H9 (cell line): ENCODE measurements at regions not wholly inside any gene's neighbourhood (a gene's known extent, or its start where the extent isn't known, plus 50 kb on each side); places are given as distances from the start of the nearest gene placed in this dataset.

Experiments
- DNase-seq: peaks from one replicate; pipeline ENCODE4 v3.0.0-alpha.2; 2017
- H2AFZ ChIP-seq: one replicate; pipeline ENCODE4 v1.6.1; 2013; ENCODE audit warnings: mild to moderate bottlenecking, low read length, control low read depth, moderate library complexity
- H2AK5ac ChIP-seq: 2 replicates; pipeline ENCODE4 v1.6.1; 2013; ENCODE audit warnings: low read length, control low read depth, mixed read lengths; ENCODE audit not compliant: insufficient read length
- H2BK120ac ChIP-seq: one replicate; pipeline ENCODE4 v1.6.1; 2013; ENCODE audit warnings: low read depth, mild to moderate bottlenecking, low read length, control low read depth, inconsistent platforms; ENCODE audit not compliant: poor library complexity, severe bottlenecking
- H2BK12ac ChIP-seq: 2 replicates; pipeline ENCODE4 v1.6.1; 2013; ENCODE audit warnings: low read length, control low read depth, mixed read lengths, low read depth; ENCODE audit not compliant: insufficient read length
- H2BK15ac ChIP-seq: 2 replicates; pipeline ENCODE4 v1.6.1; 2013; ENCODE audit warnings: low read depth, low read length, control low read depth
- H2BK20ac ChIP-seq: one replicate; pipeline ENCODE4 v1.6.1; 2013; ENCODE audit warnings: low read depth, mild to moderate bottlenecking, low read length, control low read depth, inconsistent platforms; ENCODE audit not compliant: poor library complexity, severe bottlenecking
- H2BK5ac ChIP-seq: 2 replicates; pipeline ENCODE4 v1.6.1; 2013; ENCODE audit warnings: low read length, control low read depth, mixed read lengths; ENCODE audit not compliant: insufficient read length
- H3K14ac ChIP-seq: 2 replicates; pipeline ENCODE4 v1.6.1; 2013; ENCODE audit warnings: low read length, control low read depth; ENCODE audit not compliant: insufficient read depth
- H3K18ac ChIP-seq: 2 replicates; pipeline ENCODE4 v1.6.1; 2013; ENCODE audit warnings: low read depth, mild to moderate bottlenecking, mixed read lengths, low read length, control low read depth; ENCODE audit not compliant: insufficient read length
- H3K23ac ChIP-seq: 2 replicates; pipeline ENCODE4 v1.6.1; 2013; ENCODE audit warnings: low read length, control low read depth, mixed read lengths, low read depth; ENCODE audit not compliant: insufficient read length
- H3K23me2 ChIP-seq: 2 replicates; pipeline ENCODE4 v1.6.1; 2013; ENCODE audit warnings: low read depth, mild to moderate bottlenecking, mixed read lengths, low read length, control low read depth; ENCODE audit not compliant: insufficient read length, poor library complexity, severe bottlenecking
- H3K27ac ChIP-seq: 2 replicates; pipeline ENCODE4 v1.5.1; 2013; ENCODE audit warnings: low read length, control low read depth, mixed read lengths, low read depth; ENCODE audit not compliant: insufficient read length
- H3K27me3 ChIP-seq: 2 replicates; pipeline ENCODE4 v1.6.1; 2013; ENCODE audit warnings: low read length, control low read depth, inconsistent platforms; ENCODE audit not compliant: insufficient read depth
- H3K4ac ChIP-seq: 2 replicates; pipeline ENCODE4 v1.6.1; 2013; ENCODE audit warnings: low read depth, mild to moderate bottlenecking, control low read depth, inconsistent platforms, low read length, moderate library complexity
- H3K4me1 ChIP-seq: 2 replicates; pipeline ENCODE4 v1.6.1; 2013; ENCODE audit warnings: low read length, control low read depth, inconsistent platforms; ENCODE audit not compliant: insufficient read depth
- H3K4me2 ChIP-seq: 2 replicates; pipeline ENCODE4 v1.6.1; 2013; ENCODE audit warnings: low read length, control low read depth, mixed read lengths; ENCODE audit not compliant: insufficient read length, insufficient read depth
- H3K56ac ChIP-seq: 2 replicates; pipeline ENCODE4 v1.6.1; 2013; ENCODE audit warnings: low read depth, mild to moderate bottlenecking, mixed read lengths, low read length, control low read depth; ENCODE audit not compliant: insufficient read length
- H3K79me1 ChIP-seq: 2 replicates; pipeline ENCODE4 v1.6.1; 2013; ENCODE audit warnings: low read depth, mild to moderate bottlenecking, moderate library complexity, low read length, control low read depth, inconsistent platforms; ENCODE audit not compliant: insufficient read depth, poor library complexity, severe bottlenecking
- H3K79me2 ChIP-seq: 2 replicates; pipeline ENCODE4 v1.6.1; 2013; ENCODE audit warnings: low read length, control low read depth, inconsistent platforms; ENCODE audit not compliant: insufficient read depth
- H3K9ac ChIP-seq: 2 replicates; pipeline ENCODE4 v1.6.1; 2013; ENCODE audit warnings: low read length, control low read depth, mixed read lengths; ENCODE audit not compliant: insufficient read length; ENCODE audit errors: extremely low read depth
- H3K9me3 ChIP-seq: one replicate; pipeline ENCODE4 v1.6.1; 2013; ENCODE audit warnings: low read depth, low read length, inconsistent platforms; ENCODE audit not compliant: control insufficient read depth
- H3T11ph ChIP-seq: one replicate; pipeline ENCODE4 v1.6.1; 2013; ENCODE audit warnings: mild to moderate bottlenecking, low read length, control low read depth, inconsistent platforms
- H4K20me1 ChIP-seq: one replicate; pipeline ENCODE4 v1.6.1; 2013; ENCODE audit not compliant: control insufficient read depth, insufficient read length, insufficient read depth
- H4K5ac ChIP-seq: 2 replicates; pipeline ENCODE4 v1.6.1; 2013; ENCODE audit warnings: low read depth, mild to moderate bottlenecking, mixed read lengths, low read length, control low read depth; ENCODE audit not compliant: insufficient read length
- H4K8ac ChIP-seq: replicated peaks from 2 replicates; pipeline ENCODE4 v1.6.1; 2013; ENCODE audit warnings: low read length, control low read depth, mixed read lengths, low read depth; ENCODE audit not compliant: insufficient read length
- H4K91ac ChIP-seq: 2 replicates; pipeline ENCODE4 v1.6.1; 2013; ENCODE audit warnings: low read depth, mild to moderate bottlenecking, moderate library complexity, mixed read lengths, low read length, control low read depth; ENCODE audit not compliant: insufficient read length
- H3K27ac Mint-ChIP-seq, 3 experiments: 2 replicates in 2 of 3; 3 replicates in 1 of 3; pipeline ENCODE4 v1.8.0; 2020 to 2021; ENCODE audit warnings: mixed read lengths in 3 of 3, mild to moderate bottlenecking in 1 of 3, moderate library complexity in 1 of 3
- H3K27me3 Mint-ChIP-seq: 2 replicates; pipeline ENCODE4 v1.8.0; 2021; ENCODE audit warnings: low read depth, mild to moderate bottlenecking, moderate library complexity, mixed read lengths
- H3K36me3 Mint-ChIP-seq, 3 experiments: 2 replicates in 2 of 3; 3 replicates in 1 of 3; pipeline ENCODE4 v1.8.0; 2020 to 2021; ENCODE audit warnings: low read depth in 3 of 3, mixed read lengths in 3 of 3; ENCODE audit not compliant: insufficient read depth in 1 of 3
- H3K4me1 Mint-ChIP-seq, 2 experiments: 2 replicates each; pipeline ENCODE4 v1.8.0; 2020; ENCODE audit warnings: mixed read lengths in 2 of 2
- H3K4me3 Mint-ChIP-seq, 2 experiments: 2 replicates in 1 of 2; 3 replicates in 1 of 2; pipeline ENCODE4 v1.8.0; 2020 to 2021; ENCODE audit warnings: mild to moderate bottlenecking in 2 of 2, mixed read lengths in 2 of 2, moderate library complexity in 1 of 2
- H3K9me3 Mint-ChIP-seq, 2 experiments: 2 replicates in 1 of 2; 3 replicates in 1 of 2; pipeline ENCODE4 v1.8.0; 2020; ENCODE audit warnings: mild to moderate bottlenecking in 2 of 2, mixed read lengths in 2 of 2, moderate library complexity in 1 of 2
- TF ChIP-seq, protein P1 (sequence below): fragments of 200-600 bp; sonication (generic); conservative IDR thresholded peaks from 3 replicates; pipeline ENCODE4 v1.8.0; 2021; ENCODE audit warnings: antibody characterized with exemption, mild to moderate bottlenecking

DNA sequence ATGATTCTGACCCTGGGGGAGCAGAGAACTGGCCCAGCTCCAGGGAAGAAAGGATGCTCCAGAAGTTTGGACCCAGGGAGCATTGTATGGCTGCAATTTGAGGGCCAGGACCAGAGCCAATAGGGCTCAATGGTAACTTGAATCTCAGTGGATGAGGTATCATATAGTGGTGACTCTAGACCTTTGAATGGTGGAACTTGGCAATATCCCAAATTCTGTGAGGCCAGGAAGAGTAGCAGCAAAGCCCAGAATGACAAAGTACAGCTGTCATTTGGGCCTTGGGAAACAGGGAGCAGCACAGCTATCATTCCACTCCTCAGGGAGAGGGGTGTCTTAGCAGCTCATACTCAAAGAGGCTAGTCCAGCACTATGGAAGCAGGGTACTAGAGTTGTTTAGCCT, 332.9 kb upstream of the RBMS1 start:
- H3K4ac ChIP-seq, result no peak overlapping the region
- no peaks in the 10 kb centered on the region for H3K9me3 ChIP-seq
- H2BK120ac ChIP-seq, result no peak overlapping the region
- H2BK20ac ChIP-seq, result no peak overlapping the region
- H2BK5ac ChIP-seq, result no peak overlapping the region
- Mint-ChIP-seq H3K27ac (no peak overlapping the region), H3K36me3 (peaks cover 3 to 51% (median 8%) of the 10 kb centered on the region in 3 experiments; a peak in 5 of 7 replicates), H3K4me1 (no peaks in the 10 kb centered on the region), H3K27me3 (no peaks in the 10 kb centered on the region; the same call in 1 of the 2 replicates), H3K4me3 (no peak overlapping the region), H3K9me3 (peaks cover 34 to 48% of the 10 kb centered on the region in 2 experiments)
- H3T11ph ChIP-seq, result no peak overlapping the region
- no peak overlapping the region for H4K91ac ChIP-seq
- no peaks in the 10 kb centered on the region for H3K79me2 ChIP-seq
- DNase-seq, result no peak
- no peak overlapping the region for H3K27ac ChIP-seq
- no peak overlapping the region for H3K56ac ChIP-seq
- H2AFZ ChIP-seq, result no peak overlapping the region
- no peaks in the 10 kb centered on the region for H3K27me3 ChIP-seq
- H3K23me2 ChIP-seq, result no peaks in the 10 kb centered on the region
- H2AK5ac ChIP-seq, result no peak overlapping the region
- H3K4me1 ChIP-seq, result no peaks in the 10 kb centered on the region
- H4K5ac ChIP-seq, result peak overlapping the region; percentile 22
- H4K8ac ChIP-seq, result no peak overlapping the region
- H3K14ac ChIP-seq, result no peak overlapping the region
- TF ChIP-seq, protein P1, sequence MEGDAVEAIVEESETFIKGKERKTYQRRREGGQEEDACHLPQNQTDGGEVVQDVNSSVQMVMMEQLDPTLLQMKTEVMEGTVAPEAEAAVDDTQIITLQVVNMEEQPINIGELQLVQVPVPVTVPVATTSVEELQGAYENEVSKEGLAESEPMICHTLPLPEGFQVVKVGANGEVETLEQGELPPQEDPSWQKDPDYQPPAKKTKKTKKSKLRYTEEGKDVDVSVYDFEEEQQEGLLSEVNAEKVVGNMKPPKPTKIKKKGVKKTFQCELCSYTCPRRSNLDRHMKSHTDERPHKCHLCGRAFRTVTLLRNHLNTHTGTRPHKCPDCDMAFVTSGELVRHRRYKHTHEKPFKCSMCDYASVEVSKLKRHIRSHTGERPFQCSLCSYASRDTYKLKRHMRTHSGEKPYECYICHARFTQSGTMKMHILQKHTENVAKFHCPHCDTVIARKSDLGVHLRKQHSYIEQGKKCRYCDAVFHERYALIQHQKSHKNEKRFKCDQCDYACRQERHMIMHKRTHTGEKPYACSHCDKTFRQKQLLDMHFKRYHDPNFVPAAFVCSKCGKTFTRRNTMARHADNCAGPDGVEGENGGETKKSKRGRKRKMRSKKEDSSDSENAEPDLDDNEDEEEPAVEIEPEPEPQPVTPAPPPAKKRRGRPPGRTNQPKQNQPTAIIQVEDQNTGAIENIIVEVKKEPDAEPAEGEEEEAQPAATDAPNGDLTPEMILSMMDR, result no peak
- H2BK15ac ChIP-seq, result no peak overlapping the region
- H3K9ac ChIP-seq, result no peak overlapping the region
- no peaks in the 10 kb centered on the region for H4K20me1 ChIP-seq
- no peak overlapping the region for H3K23ac ChIP-seq
- no peak overlapping the region for H3K18ac ChIP-seq
- no peaks in the 10 kb centered on the region for H3K79me1 ChIP-seq
- H2BK12ac ChIP-seq, result no peak overlapping the region
- no peak overlapping the region for H3K4me2 ChIP-seq
